ENCODE measurements at regions not wholly inside any gene's neighbourhood (a gene's known extent, or its start where the extent isn't known, plus 50 kb on each side); places are given as distances from the start of the nearest gene placed in this dataset.

DNA sequence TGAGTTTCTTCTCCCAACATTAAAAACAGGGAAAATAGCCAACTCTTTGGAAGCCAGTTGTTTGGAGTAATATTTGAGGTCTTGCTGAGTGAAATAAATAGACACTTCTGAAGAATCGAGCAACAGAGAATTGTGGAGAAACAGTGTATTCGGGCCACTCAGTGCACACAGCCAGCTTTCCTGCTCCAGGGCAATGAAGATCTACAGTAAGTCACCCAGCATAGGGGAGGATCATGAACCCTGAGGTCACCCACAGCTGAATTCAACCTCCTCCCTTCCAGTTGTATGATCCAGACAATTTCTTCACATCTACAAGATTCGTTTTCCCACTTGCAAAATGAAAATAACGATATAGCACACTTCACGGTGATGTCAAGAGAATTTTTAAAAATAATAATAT lies 161.7 kb upstream of the BCL6 start:
- H3K27me3 ChIP-seq: no peaks in the 10 kb centered on the region
- 64 to 66% (median 65%) methylated on average over 5 of the region's 5 CpGs for WGBS, 3 donors
- H3K4me1 ChIP-seq (ENCODE audit: insufficient read depth): peaks cover 8% of the 10 kb centered on the region
- H3K27ac ChIP-seq: no peak overlapping the region
- H3K4me3 ChIP-seq: no peak overlapping the region
- no peak for TF ChIP-seq POLR2A (IDR thresholded peaks at IDR 0.05)
- TF ChIP-seq, protein P1, sequence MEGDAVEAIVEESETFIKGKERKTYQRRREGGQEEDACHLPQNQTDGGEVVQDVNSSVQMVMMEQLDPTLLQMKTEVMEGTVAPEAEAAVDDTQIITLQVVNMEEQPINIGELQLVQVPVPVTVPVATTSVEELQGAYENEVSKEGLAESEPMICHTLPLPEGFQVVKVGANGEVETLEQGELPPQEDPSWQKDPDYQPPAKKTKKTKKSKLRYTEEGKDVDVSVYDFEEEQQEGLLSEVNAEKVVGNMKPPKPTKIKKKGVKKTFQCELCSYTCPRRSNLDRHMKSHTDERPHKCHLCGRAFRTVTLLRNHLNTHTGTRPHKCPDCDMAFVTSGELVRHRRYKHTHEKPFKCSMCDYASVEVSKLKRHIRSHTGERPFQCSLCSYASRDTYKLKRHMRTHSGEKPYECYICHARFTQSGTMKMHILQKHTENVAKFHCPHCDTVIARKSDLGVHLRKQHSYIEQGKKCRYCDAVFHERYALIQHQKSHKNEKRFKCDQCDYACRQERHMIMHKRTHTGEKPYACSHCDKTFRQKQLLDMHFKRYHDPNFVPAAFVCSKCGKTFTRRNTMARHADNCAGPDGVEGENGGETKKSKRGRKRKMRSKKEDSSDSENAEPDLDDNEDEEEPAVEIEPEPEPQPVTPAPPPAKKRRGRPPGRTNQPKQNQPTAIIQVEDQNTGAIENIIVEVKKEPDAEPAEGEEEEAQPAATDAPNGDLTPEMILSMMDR (IDR thresholded peaks at IDR 0.05): no peak
- no peak for TF ChIP-seq EP300 (IDR thresholded peaks at IDR 0.05)
- no peak for DNase-seq
- H3K9me3 ChIP-seq: no peaks in the 10 kb centered on the region
- intact Hi-C loops (cut with DNase I): loop anchor here in 1 of 4 donors (10.0 kb wide), 1 partner anchor 152 kb away; no protein-coding TSS in a partner anchor
- no peaks in the 10 kb centered on the region for H3K36me3 ChIP-seq

DNA sequence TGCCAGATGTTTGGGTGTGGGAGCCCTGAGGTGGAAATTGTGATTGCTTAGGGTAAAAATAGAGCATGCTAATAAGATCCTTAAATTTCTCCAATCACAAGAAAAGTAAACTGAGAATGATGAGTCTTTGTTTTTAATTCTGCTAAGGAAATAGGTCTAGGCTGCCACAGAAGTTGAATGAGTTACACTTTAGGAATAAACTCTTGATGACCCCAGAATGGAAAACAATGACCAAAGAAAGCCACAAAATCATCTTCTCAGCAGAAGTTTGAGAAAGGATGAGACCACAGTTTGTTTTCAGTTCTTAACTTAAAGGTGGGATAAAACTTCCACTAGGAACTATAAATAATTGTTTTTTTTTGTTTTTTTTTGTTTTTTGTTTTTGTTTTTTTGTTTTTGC lies 164.6 kb upstream of the BCL6 start:
- Histone ChIP-seq H3K4me3 (no peak overlapping the region), H3K36me3 (no peaks in the 10 kb centered on the region), H3K27ac (no peak overlapping the region), H3K27me3 (no peaks in the 10 kb centered on the region), H3K9me3 (no peaks in the 10 kb centered on the region), H3K4me1 (ENCODE audit: insufficient read depth) (peaks cover 21% of the 10 kb centered on the region)
- TF ChIP-seq EP300 (IDR thresholded peaks at IDR 0.05): no peak
- TF ChIP-seq, protein P1 (IDR thresholded peaks at IDR 0.05): no peak
- no peak for TF ChIP-seq POLR2A (IDR thresholded peaks at IDR 0.05)
- intact Hi-C loops (cut with DNase I): loop anchor here in 2 of 4 donors (5.0 to 10.0 kb wide), 3 partner anchors 155 to 1225 kb away; no protein-coding TSS in a partner anchor
- no peak for DNase-seq

DNA sequence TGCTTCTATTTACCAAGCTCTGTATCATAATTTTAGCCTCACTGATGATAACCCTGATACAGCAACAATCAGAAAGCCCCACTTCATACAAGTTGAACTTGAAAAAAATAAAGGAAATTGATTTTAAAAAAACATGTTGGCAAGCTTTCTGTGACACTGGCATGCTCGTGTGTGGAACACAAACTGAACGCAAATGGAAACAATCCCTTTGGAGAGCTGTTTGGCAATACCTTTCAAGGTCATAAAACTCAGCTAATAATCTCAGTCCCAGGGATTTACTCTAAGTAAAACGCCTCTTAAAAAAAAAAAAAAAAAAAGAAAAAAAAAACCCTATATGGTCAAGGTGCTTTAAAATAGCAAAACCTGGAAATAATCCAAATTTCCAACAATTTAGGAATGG lies 166.7 kb upstream of the BCL6 start:
- H3K9me3 ChIP-seq: no peaks in the 10 kb centered on the region
- H3K4me3 ChIP-seq: no peak overlapping the region
- TF ChIP-seq EP300 (IDR thresholded peaks at IDR 0.05) (no peak), POLR2A (IDR thresholded peaks at IDR 0.05) (no peak)
- TF ChIP-seq, protein P1 (IDR thresholded peaks at IDR 0.05): no peak
- no peaks in the 10 kb centered on the region for H3K27me3 ChIP-seq
- no peaks in the 10 kb centered on the region for H3K36me3 ChIP-seq
- 5 to 11% (median 11%) methylated on average over 3 of the region's 3 CpGs for WGBS, 3 donors
- H3K4me1 ChIP-seq (ENCODE audit: insufficient read depth): peaks cover 27% of the 10 kb centered on the region
- peak overlapping the region in 1 of 2 donors; percentile 46 for H3K27ac ChIP-seq
- intact Hi-C loops (cut with DNase I): loop anchor here in 2 of 4 donors (5.0 to 10.0 kb wide), 2 partner anchors 170 to 1223 kb away; no protein-coding TSS in a partner anchor
- no peak for DNase-seq

DNA sequence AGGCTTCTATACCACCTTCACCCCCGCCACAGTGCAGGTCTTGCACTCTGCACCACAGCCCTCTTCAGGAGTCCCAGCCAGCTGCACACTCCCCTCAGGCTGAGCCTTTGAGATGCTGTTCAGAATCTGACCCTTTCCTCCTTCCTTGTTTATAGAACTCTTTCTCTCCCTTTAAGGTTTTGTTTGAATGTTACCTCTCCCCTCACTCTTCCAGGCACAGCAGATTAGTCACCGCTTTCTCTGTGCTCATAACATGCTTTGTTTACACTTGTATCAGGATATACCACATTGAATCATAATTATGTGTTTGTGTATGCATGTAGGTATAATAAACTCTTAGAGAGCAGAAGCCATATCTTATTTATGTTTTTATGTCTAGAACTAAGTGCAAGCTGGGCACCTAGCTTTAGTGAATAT lies 168.4 kb upstream of the BCL6 start:
- WGBS, 3 donors: 54 to 70% (median 66%) methylated on average over 2 of the region's 2 CpGs
- intact Hi-C loops (cut with DNase I): loop anchor here in 2 of 4 donors (5.0 to 10.0 kb wide), 2 partner anchors 171 to 1221 kb away; no protein-coding TSS in a partner anchor

More for the DNA sequence above, 168.4 kb upstream of the BCL6 start:
- no peak for TF ChIP-seq POLR2A (IDR thresholded peaks at IDR 0.05)
- TF ChIP-seq, protein P1 (IDR thresholded peaks at IDR 0.05): no peak
- TF ChIP-seq EP300 (IDR thresholded peaks at IDR 0.05): no peak
- DNase-seq: no peak
- peak overlapping the region in 1 of 2 donors; percentile 36 for H3K27ac ChIP-seq
- no peaks in the 10 kb centered on the region for H3K36me3 ChIP-seq
- peaks cover 27% of the 10 kb centered on the region for H3K4me1 ChIP-seq (ENCODE audit: insufficient read depth)
- no peaks in the 10 kb centered on the region for H3K27me3 ChIP-seq
- no peak overlapping the region for H3K4me3 ChIP-seq
- no peaks in the 10 kb centered on the region for H3K9me3 ChIP-seq
